Keratinocyte (primary cell): ENCODE measurements at regions not wholly inside any gene's neighbourhood (a gene's known extent, or its start where the extent isn't known, plus 50 kb on each side); places are given as distances from the start of the nearest gene placed in this dataset.

Experiments used
- EZH2 ChIP-seq: IDR thresholded peaks from one replicate; pipeline ENCODE4 v1.6.1; 2012; ENCODE audit warnings: inconsistent platforms, mild to moderate bottlenecking, low read length, moderate library complexity
- TF ChIP-seq, protein P1 (sequence below), 3 experiments: IDR thresholded peaks in 1 of 3; conservative IDR thresholded peaks in 1 of 3; optimal IDR thresholded peaks in 1 of 3; 2 replicates in 2 of 3; 3 replicates in 1 of 3; pipeline versions ENCODE3 to v1.5.1; 2011; ENCODE audit warnings: low read length in 3 of 3, mild to moderate bottlenecking in 3 of 3, moderate library complexity in 2 of 3, control low read depth in 1 of 3, inconsistent platforms in 1 of 3; ENCODE audit not compliant: insufficient read depth in 2 of 3; ENCODE audit errors: extremely low read depth in 1 of 3

DNA sequence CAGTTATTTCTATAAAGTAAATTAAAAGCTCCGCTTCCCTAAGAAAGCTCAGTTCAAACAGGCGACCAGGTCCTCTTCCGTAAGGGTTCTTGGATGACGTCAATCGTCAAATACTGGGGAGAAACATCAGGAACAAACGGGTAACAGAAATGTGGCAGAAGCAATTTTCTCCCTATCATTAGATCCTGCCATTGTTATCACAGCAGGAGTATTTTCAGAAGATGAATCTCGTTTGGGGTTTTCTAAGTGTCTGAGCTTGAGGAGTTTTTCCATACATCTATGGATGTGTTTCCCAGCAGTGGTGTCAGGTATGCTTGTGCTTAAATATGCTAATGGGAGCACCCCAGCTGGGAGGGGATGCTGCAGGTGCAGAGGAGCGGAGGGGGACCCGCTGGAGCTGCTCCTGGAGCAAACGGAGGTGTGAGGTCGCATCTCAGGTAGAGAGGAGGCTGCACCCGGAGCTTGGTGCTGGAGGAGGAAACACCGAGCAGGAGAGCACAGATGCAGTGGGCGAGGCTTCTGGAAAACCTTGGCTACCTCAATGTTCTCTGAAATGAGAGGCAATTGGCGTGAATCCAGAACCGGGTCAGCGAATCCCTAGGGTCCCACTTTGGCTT is 795.5 kb downstream of the AACS start:
- TF ChIP-seq, protein P1, sequence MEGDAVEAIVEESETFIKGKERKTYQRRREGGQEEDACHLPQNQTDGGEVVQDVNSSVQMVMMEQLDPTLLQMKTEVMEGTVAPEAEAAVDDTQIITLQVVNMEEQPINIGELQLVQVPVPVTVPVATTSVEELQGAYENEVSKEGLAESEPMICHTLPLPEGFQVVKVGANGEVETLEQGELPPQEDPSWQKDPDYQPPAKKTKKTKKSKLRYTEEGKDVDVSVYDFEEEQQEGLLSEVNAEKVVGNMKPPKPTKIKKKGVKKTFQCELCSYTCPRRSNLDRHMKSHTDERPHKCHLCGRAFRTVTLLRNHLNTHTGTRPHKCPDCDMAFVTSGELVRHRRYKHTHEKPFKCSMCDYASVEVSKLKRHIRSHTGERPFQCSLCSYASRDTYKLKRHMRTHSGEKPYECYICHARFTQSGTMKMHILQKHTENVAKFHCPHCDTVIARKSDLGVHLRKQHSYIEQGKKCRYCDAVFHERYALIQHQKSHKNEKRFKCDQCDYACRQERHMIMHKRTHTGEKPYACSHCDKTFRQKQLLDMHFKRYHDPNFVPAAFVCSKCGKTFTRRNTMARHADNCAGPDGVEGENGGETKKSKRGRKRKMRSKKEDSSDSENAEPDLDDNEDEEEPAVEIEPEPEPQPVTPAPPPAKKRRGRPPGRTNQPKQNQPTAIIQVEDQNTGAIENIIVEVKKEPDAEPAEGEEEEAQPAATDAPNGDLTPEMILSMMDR (optimal IDR thresholded peaks at IDR 0.05 in 1 of 3, IDR thresholded peaks at IDR 0.05 in 1 of 3, conservative IDR thresholded peaks at IDR 0.05 in 1 of 3; ENCODE audit: extremely low read depth in 1 of 3, insufficient read depth in 2 of 3, low read length in 3 of 3) = no peak
- no peak for TF ChIP-seq EZH2
